GOT3 (cell line): ENCODE measurements at regions not wholly inside any gene's neighbourhood (a gene's known extent, or its start where the extent isn't known, plus 50 kb on each side); places are given as distances from the start of the nearest gene placed in this dataset.

Experiments used
- DNase-seq: peaks from one replicate; lab custom pipeline; 2025; ENCODE audit warnings: mixed read lengths; lab: John Stamatoyannopoulos, UW

DNA sequence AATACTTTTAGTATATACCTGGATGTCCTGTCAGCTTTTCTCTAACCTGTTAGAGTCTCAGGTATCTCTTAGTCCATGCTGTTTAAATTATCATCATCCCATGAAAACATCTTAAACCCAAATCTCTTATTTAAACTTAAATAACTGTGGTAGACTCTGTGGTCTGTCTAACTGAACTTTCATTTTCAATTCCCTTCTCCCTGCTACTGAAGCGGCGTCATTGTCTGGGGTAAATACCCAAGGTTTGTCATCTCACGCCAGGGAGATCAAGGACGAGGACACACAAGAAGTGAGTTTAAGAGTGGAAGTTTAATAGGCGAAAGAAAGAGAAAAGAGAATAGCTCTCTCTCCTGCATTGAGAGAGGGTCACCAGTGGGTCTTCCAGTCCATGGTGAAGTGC, 804.4 kb upstream of the CELF2 start:
- DNase-seq = no peak

GRCh38 chr10:10222304-10222841, 795.3 kb upstream of the CELF2 start:
- no peak for DNase-seq

DNA sequence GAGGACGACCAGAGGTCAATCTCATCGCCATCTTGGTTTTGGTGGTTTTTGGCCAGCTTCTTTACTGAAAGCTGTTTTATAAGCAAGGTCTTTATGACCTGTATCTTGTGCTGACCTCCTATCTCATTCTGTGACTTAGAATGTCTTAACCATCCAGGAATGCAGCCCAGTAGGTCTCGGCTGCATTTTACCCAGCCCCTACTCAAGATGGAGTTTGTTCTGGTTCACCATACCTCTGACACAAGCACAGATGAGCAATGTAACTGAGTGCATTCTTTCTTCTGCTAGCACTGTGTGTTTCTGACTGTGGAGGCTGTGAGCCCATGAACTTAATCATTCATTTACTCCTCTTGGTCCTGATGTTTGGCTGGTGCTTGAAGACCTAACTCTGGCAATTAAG, 794.5 kb upstream of the CELF2 start:
- DNase-seq = no peak

- no peak for DNase-seq
Observed at GRCh38 chr10:10225136-10225676, 792.5 kb upstream of the CELF2 start.

DNA sequence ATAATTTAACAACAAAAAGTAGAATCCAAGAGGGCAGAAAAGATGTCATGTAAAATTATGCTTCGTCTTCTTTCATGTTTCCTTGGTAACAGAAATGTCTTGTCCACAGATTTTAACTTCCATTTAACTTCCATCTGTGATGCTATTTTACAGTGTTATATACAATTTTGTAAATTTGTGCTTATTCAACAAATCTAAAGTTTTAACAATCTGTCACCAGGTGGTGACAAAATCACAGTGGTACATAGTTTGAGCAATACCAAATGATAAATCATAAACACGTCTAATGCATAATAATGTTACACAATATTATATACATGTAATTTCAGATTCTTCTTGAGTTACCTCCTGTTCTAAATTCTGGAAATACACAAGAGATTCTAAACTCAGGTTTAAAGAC, 784.4 kb upstream of the CELF2 start:
- no peak for DNase-seq

- no peak for DNase-seq
Observed at GRCh38 chr10:10235003-10235402, 782.7 kb upstream of the CELF2 start.

DNA sequence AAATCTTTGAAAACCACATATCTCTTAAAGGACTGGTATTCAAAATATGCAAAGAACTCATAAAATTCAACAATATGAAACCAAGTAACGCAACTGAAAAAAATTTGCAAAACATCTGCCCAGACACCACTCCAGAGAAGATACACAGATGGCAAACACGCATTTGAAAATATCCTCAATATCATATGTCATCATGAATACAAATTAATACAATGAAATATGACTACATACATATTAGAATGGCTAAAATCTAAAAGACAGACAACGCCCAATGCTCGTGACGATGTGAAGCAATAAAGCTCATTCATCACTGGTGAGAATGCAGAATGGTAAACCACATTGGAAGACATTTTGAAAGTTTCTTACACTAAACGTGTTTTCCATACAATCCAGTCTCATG, 770.1 kb upstream of the CELF2 start:
- DNase-seq = no peak

DNA sequence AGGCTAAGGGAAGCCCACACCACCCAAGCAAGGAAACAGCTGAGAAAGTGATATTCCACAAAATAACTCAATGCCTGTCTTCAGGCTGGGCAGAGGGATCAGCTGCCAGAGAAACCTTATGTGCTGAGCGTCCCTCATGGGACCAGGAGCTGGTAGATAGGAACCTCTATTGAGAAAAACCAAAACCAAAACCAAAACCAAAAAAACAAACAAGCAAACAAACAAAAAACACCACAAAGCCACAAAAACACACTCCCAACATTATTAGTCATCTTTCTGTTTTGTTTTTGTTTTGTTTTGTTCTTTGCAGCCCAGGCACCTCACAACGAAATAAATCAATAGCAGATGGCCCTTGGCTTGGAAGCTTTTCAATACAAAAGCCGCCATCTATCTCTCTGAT, 760.8 kb upstream of the CELF2 start:
- no peak for DNase-seq

DNA sequence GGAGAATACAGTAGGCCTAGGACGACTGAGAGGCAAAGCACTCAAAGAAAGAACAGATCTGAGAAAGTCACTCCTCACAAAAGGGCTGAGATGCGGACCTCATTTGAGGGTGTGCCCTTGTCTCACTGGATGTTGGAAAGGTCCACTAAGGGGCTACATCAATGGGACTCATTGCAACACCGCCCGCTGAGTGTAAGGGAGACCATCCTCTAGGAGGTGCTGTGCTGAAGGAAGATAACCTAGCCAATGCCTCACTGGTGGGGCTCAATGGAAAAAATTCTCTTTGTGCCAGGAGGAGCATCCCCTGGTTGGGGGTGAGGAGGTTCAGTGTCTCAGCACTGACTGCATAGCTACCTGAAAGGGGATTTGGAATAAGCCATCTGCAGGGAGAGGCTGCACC, 758.7 kb upstream of the CELF2 start:
- no peak for DNase-seq

- DNase-seq = no peak
Observed at GRCh38 chr10:10270126-10271050, 747.3 kb upstream of the CELF2 start.

DNA sequence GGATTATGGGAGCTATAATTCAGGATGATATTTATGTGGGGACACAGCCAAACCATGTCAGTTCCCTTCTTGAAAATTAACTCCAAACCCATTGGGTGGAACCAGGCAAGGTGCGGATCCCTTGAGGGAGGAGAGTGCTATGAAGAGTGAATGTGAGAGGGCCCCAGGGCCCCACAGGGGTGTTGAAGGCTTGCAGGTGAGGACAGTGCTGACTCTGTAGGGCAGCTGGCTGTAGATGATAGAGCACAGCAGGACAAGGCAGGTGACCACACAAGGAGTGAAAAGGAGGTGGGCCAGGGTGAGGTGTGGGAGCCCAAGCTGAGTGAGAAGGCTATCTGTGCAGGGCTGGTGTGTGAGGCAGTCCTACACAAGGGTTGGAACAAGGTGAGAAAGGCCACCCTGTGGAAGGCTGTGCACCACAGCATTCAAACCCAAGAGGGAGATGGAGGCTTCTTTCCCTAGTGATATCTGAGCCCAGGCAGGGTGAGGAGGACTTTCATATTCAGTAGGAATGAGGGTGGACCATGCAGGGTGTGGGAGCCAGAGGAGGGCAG, 746.0 kb upstream of the CELF2 start:
- no peak for DNase-seq

GRCh38 chr10:10273661-10274060, 744.0 kb upstream of the CELF2 start:
- no peak for DNase-seq

DNA sequence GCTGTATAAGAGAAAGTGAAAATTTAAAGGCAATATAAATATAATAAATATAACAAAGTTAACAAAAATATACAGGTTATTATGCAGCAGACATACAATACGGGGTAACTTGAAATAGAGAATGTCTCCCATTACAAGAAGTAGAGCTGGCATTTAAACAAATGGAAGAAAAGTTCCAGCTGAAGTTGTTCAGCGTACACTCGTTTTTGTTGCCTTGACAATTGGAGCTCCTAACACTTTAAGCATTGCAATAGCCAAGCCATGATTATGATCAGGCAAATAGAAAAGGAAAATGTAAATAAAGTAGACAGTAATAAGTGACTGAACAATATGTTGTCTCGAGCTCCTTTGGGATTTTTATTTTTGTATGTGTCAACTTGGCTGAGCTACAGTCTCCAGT, 737.8 kb upstream of the CELF2 start:
- no peak for DNase-seq

DNA sequence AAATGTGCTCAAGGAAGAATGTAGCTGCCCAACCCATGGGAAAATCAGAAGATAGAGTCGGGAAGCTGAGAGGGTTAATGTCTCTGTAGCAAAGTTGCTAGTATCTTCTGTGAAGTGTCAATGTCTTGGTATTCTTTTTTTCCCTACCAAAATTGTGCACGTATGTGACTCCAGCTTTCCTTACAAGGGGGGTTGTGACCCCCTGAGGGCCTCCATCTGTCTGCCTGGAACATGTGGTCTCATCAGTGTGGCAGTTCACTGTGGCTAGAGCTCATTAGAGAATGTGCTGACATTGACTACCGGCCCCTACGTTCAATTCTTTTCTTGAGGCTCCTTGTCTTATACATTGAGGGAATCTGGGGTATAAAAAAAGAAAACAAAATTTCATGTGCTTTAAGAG, 725.2 kb upstream of the CELF2 start:
- DNase-seq = no peak

DNA sequence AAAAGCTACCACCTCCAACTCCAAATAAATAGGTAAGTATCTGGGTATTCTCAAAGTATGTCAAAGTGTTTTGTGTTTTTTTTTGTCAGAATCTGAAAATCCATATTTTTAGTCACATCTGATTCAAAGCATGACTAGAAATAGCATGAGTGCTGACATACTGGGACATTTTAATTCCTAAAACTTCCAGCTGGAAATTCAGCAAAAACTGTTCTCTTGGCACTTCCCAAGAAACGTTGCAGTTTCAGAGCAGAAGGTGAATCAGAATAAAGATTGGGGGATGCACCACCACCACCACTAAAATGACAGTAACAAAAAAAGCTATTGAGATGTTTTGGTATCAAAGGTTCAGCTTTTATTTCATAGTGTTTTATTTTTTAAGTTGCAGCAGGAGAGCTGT, 724.6 kb upstream of the CELF2 start:
- DNase-seq = no peak

DNA sequence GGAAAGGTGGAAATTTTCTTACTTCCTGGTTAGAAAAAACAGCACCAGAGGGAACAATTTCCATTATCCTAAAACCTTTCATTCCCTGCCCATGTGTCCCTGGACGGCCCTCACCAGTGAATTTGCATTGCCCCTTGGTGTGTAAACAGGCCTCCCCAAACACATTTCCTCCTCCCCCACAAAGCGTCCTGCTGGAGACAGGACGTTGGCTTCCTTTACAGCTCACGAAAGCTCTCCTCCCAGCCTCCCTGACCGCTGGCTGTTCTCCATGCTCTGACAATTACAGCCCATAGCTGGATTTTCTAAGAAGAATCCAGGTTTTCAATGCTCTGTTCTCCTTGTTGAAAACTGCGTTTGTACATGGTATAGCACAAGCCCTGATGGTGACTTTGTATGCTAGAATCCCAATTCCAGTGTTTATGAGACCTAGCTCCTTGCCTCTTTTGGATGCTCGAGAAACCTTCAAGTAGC, 724.2 kb upstream of the CELF2 start:
- no peak for DNase-seq

DNA sequence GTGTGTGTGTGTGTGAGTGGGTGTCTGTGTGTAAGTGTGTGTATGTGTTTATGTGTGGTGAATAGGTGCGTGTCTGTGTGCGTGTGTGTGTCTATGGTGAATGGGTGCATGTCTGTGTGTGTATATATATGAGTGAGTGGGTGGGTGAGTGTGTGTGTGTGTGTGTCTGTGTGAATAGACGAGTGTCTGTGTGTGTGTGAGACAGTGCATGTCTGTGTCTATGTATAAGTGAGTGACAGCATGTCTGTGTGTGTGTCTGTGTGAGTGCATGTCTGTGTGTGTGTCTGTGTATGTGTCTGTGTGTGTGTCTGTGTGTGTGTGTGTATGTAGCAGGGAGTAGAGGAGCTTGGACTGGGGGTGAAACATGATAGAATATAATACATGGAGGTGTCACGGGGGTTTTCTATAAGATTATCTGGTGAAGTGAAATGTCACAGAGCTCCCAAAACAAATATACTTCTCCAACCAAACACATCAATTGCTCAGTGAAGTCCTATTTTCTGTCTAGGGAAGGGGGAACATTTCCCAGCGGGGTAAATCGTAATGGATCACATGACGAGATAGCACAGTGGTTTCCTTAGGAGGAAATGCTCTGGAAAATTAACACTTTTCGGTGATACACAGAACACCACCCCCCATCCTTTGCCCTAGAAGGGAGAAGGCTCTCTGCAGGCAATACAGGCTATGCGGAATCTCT, 723.3 kb upstream of the CELF2 start:
- DNase-seq = no peak

DNA sequence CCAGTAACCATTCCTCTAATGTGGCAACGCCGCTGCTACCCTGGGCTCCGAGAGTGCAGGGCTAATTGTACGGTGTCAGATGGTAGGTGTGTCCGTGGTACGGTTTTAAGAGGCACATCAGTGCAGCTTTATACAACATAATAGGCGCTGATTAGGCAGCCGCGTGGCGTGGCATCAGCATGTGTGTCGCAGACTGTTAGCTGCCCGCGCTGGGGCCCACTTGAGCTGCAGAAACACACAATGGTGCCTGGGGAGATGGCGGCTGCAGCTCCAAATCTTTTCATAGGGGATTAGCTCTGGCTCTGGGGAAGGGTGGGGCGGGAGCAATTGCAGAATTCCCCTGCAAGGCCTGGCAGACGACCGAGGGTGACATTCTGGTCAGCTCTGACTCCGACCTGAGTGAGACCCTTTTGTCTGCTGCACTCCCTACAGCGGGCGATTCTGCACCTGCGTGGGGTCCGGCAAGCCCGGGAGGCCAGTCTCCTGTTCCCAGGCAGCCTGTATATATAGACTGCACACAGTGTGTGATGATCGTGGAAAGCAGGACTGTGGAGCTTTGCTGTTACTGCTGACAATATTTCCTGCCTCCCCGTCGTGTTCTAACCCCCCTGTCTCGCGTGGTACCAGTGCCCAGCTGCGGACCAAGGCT, 722.7 kb upstream of the CELF2 start:
- DNase-seq = no peak

DNA sequence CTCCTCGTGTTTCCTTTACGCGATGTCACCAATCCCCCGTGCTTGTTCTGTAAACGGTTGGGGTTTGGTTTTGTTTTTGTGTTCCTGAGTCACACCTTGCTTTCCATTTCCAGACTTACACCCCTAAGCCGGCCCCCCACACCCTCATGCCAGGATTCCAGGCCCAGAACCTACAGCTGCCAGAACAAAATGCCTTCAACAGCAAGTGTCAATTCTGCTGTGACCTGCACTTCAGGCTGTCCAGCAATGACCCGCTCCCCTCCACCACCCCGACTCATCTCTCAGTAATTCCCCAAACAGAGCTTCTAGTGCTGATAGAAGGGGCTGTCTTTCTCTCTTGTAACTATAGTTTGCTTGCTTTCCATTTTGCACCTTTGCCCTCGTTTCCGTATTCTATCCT, 722.1 kb upstream of the CELF2 start:
- no peak for DNase-seq

GRCh38 chr10:10302689-10303088, 715.0 kb upstream of the CELF2 start:
- DNase-seq = no peak

DNA sequence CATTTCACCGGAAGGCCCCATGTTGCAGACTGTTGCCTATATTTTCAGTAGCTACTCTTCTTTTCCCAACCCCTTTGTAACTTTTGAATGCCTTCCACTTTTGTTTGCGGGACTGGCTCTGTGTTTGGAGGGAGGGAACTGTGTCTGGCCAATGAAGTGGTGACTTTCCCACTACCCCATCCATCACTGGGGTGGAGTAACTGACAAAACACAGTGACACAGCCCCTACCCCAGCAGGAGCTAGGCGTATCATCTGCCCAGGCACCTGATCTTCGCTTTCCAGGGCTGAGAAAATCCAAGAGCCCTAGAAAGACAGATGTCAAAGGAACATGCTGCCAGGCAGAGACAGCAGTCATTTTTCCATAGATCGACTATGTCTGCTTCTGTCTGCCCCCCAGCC, 710.6 kb upstream of the CELF2 start:
- no peak for DNase-seq

DNA sequence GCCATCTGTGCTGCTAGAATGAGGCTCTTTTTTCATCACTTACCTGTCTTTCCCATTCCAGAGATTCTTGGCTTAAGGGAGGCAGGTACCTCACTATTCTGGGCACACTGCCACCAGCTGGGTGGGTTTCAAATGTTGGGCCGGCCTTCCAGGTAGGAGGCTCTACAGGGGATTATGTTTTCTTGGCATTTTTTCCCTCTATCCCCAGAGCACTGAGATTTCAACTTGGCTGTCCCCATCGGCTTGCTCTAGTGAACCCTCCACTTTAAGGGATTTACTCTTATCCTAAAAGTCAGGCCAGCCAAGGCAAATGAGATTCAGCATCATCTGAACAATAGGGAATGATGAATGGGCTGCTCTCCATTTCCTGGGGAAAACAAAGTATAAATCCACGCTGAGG, 710.1 kb upstream of the CELF2 start:
- DNase-seq = no peak
